HepG2 (cell line): ENCODE measurements at regions not wholly inside any gene's neighbourhood (a gene's known extent, or its start where the extent isn't known, plus 50 kb on each side); places are given as distances from the start of the nearest gene placed in this dataset.

Source experiments
- ATF2 ChIP-seq: sonication (generic); formaldehyde crosslinking; IDR thresholded peaks from 2 replicates; pipeline ENCODE4 v1.4.0; 2020; ENCODE audit warnings: missing genetic modification reagents
- HBP1 ChIP-seq: IDR thresholded peaks from 2 replicates; pipeline ENCODE4 v1.6.1; 2016; ENCODE audit warnings: low read depth, control low read depth
- RFX5 ChIP-seq: IDR thresholded peaks from 2 replicates; pipeline ENCODE4 v1.6.1; 2011; ENCODE audit warnings: low read depth, low read length, improper control_type of control experiment
- RXRB ChIP-seq: IDR thresholded peaks from 2 replicates; pipeline ENCODE4 v1.6.1; 2016; ENCODE audit warnings: borderline replicate concordance, missing genetic modification reagents, missing compliant biosample characterization
- TARDBP ChIP-seq: sonication (generic); formaldehyde crosslinking; IDR thresholded peaks from 2 replicates; pipeline ENCODE4 v1.8.0; 2022; ENCODE audit warnings: mild to moderate bottlenecking, missing genetic modification reagents
- TF ChIP-seq, protein P1 (sequence below), 2 experiments: sonication (generic) in 1 of 2; formaldehyde crosslinking in 1 of 2; IDR thresholded peaks; 2 replicates each; pipeline versions ENCODE4 v1.4.0 to v1.6.1; 2018 to 2020; ENCODE audit warnings: missing genetic modification reagents in 2 of 2, borderline replicate concordance in 1 of 2, low read depth in 1 of 2, mild to moderate bottlenecking in 1 of 2, missing biosample characterization in 1 of 2

GRCh38 chr20:57785061-57785460 is 75.2 kb upstream of the PMEPA1 start:
- TF ChIP-seq, protein P1, sequence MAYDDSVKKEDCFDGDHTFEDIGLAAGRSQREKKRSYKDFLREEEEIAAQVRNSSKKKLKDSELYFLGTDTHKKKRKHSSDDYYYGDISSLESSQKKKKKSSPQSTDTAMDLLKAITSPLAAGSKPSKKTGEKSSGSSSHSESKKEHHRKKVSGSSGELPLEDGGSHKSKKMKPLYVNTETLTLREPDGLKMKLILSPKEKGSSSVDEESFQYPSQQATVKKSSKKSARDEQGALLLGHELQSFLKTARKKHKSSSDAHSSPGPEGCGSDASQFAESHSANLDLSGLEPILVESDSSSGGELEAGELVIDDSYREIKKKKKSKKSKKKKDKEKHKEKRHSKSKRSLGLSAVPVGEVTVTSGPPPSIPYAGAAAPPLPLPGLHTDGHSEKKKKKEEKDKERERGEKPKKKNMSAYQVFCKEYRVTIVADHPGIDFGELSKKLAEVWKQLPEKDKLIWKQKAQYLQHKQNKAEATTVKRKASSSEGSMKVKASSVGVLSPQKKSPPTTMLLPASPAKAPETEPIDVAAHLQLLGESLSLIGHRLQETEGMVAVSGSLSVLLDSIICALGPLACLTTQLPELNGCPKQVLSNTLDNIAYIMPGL (CRISPR knock-in tag; IDR thresholded peaks at IDR 0.05; ENCODE audit: borderline replicate concordance in 1 of 2, low read depth in 1 of 2) = no peak
- TF ChIP-seq TARDBP (CRISPR knock-in tag) (no peak), ATF2 (no peak), HBP1 (CRISPR knock-in tag) (no peak), RXRB (CRISPR knock-in tag) (no peak), RFX5 (no peak)
